Neural cell (in vitro differentiated cells): ENCODE measurements at regions not wholly inside any gene's neighbourhood (a gene's known extent, or its start where the extent isn't known, plus 50 kb on each side); places are given as distances from the start of the nearest gene placed in this dataset.

Source experiments
- CTCF ChIP-seq: fragments of 450-650 bp; IDR thresholded peaks from 2 replicates; pipeline ENCODE4 v1.5.1; 2014; ENCODE audit warnings: antibody characterized with exemption, mild to moderate bottlenecking, moderate library complexity; ENCODE audit not compliant: poor library complexity, severe bottlenecking
- EP300 ChIP-seq: fragments of 450-650 bp; conservative IDR thresholded peaks from 2 replicates; pipeline ENCODE4 v1.6.1; 2014; ENCODE audit warnings: antibody characterized with exemption, mild to moderate bottlenecking, moderate library complexity; ENCODE audit not compliant: poor library complexity, severe bottlenecking
- POLR2AphosphoS5 ChIP-seq: IDR thresholded peaks from 2 replicates; pipeline ENCODE4 v1.6.1; 2012
- TAF1 ChIP-seq: IDR thresholded peaks from 2 replicates; pipeline ENCODE4 v1.6.1; 2012; ENCODE audit warnings: low read depth

- TF ChIP-seq CTCF (no peak), EP300 (no peak), POLR2AphosphoS5 (no peak), TAF1 (no peak)
These were observed 63.5 kb upstream of the SERP2 start for GRCh38 chr13:44309794-44310757.
